CD4-positive, alpha-beta T cell (primary cell): ENCODE measurements at regions not wholly inside any gene's neighbourhood (a gene's known extent, or its start where the extent isn't known, plus 50 kb on each side); places are given as distances from the start of the nearest gene placed in this dataset.

Experiments
- ATAC-seq: fragments of 200-7000 bp; cut with Tn5 transposase; one replicate; pipeline ENCODE4 v1.10.0; 2022; ENCODE audit warnings: mild to moderate bottlenecking; ENCODE audit not compliant: poor library complexity
- CTCF ChIA-PET: fragments of 350-600 bp; sonication (Branson Sonifier 250); formaldehyde crosslinking; loops from one replicate; lab custom pipeline; 2021; ENCODE audit warnings: antibody characterized with exemption, inconsistent platforms; lab: Charles Lee
- POLR2A ChIA-PET: fragments of 350-600 bp; sonication (Branson Sonifier 250); formaldehyde crosslinking; loops from one replicate; lab custom pipeline; 2021; ENCODE audit warnings: antibody characterized with exemption, inconsistent platforms; lab: Charles Lee
- DNase-seq, 14 experiments: peaks; one replicate each; pipeline ENCODE4 v3.0.0-alpha.2; 2013 to 2020; ENCODE audit warnings: mixed read lengths in 2 of 14
- H3K27ac ChIP-seq, 2 donors: one replicate each; pipeline versions ENCODE4 v1.5.1 to v1.7.0; 2013; ENCODE audit warnings: low read length in 2 of 2, low read depth in 1 of 2, mild to moderate bottlenecking in 1 of 2
- H3K27me3 ChIP-seq, 2 experiments: 1 replicate in 1 of 2; 2 replicates in 1 of 2; pipeline versions ENCODE4 v1.6.1 to v1.7.0; 2013; ENCODE audit warnings: low read length in 2 of 2, control low read depth in 1 of 2, mild to moderate bottlenecking in 1 of 2, moderate library complexity in 1 of 2; ENCODE audit not compliant: insufficient read depth in 2 of 2, control insufficient read depth in 1 of 2
- H3K36me3 ChIP-seq: one replicate; pipeline ENCODE4 v1.6.1; 2013; ENCODE audit warnings: low read length, control low read depth; ENCODE audit not compliant: insufficient read depth
- H3K4me1 ChIP-seq: one replicate; pipeline ENCODE4 v1.6.1; 2013; ENCODE audit warnings: low read length, control low read depth; ENCODE audit not compliant: insufficient read depth
- H3K4me3 ChIP-seq: one replicate; pipeline ENCODE4 v1.5.1; 2013; ENCODE audit warnings: mild to moderate bottlenecking, low read length, moderate library complexity
- H3K9me3 ChIP-seq, 2 experiments: 1 replicate in 1 of 2; 2 replicates in 1 of 2; pipeline versions ENCODE4 v1.6.1 to v1.7.0; 2013; ENCODE audit warnings: low read length in 2 of 2, mild to moderate bottlenecking in 2 of 2, control low read depth in 1 of 2, moderate library complexity in 1 of 2; ENCODE audit not compliant: control insufficient read depth in 1 of 2, insufficient read depth in 1 of 2
- H3K27ac Mint-ChIP-seq: one replicate; pipeline ENCODE4 v1.8.0; 2020; ENCODE audit warnings: mixed read lengths
- H3K27me3 Mint-ChIP-seq: one replicate; pipeline ENCODE4 v1.8.0; 2021; ENCODE audit warnings: mixed read lengths
- H3K36me3 Mint-ChIP-seq: one replicate; pipeline ENCODE4 v1.8.0; 2021; ENCODE audit warnings: low read depth, mixed read lengths
- H3K4me1 Mint-ChIP-seq: one replicate; pipeline ENCODE4 v1.8.0; 2021; ENCODE audit warnings: low read depth, mixed read lengths
- H3K4me3 Mint-ChIP-seq: one replicate; pipeline ENCODE4 v1.8.0; 2020; ENCODE audit warnings: mild to moderate bottlenecking, mixed read lengths
- H3K9me3 Mint-ChIP-seq: one replicate; pipeline ENCODE4 v1.8.0; 2020; ENCODE audit warnings: mixed read lengths
- intact Hi-C, 2 experiments: fragments of 100-400 bp; cut with DNase I in 1 of 2; cut with micrococcal nuclease in 1 of 2; formaldehyde crosslinking; loops; one replicate each; pipeline versions ENCODE4 v1.15.1 to v1.9.0; 2023 to 2025; cut with DNase I, micrococcal nuclease
- TF ChIP-seq, protein P1 (sequence below): fragments of 200-600 bp; IDR thresholded peaks from one replicate; pipeline ENCODE4 v1.8.0; 2022; ENCODE audit warnings: antibody characterized with exemption, mild to moderate bottlenecking

DNA sequence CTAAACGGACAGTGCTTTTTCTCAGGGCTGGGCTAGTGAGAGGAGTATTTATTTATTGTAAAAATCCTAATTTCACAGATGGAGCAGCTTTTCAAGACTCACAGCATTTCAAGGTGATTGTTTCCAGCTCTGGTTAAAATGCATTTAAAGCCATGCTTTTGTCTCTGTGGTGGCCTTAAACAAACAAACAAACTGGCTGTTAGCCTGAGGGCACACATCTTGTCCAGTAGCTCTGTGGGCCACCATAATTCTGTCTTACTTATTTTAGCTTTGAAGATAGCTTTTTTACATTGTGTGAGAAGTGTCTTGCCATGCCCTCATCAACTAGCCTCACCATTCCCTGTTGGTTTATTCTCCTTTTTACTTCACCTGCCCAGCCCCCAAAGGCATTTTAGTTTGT lies 218.2 kb downstream of the PSAT1 start:
- H3K4me1 ChIP-seq: no peaks in the 10 kb centered on the region
- H3K9me3 Mint-ChIP-seq: peaks cover 7% of the 10 kb centered on the region
- DNase-seq: no peak
- no peaks in the 10 kb centered on the region for H3K4me1 Mint-ChIP-seq
- no peak overlapping the region for H3K27ac ChIP-seq
- ChIA-PET CTCF (no interaction called here), POLR2A (no interaction called here)
- H3K4me3 Mint-ChIP-seq: no peak overlapping the region
- intact Hi-C loops: no loop called here
- no peaks in the 10 kb centered on the region for H3K27me3 ChIP-seq
- peaks cover 0 to 6% of the 10 kb centered on the region in 2 experiments for H3K9me3 ChIP-seq
- no peaks in the 10 kb centered on the region for H3K36me3 ChIP-seq
- TF ChIP-seq, protein P1, sequence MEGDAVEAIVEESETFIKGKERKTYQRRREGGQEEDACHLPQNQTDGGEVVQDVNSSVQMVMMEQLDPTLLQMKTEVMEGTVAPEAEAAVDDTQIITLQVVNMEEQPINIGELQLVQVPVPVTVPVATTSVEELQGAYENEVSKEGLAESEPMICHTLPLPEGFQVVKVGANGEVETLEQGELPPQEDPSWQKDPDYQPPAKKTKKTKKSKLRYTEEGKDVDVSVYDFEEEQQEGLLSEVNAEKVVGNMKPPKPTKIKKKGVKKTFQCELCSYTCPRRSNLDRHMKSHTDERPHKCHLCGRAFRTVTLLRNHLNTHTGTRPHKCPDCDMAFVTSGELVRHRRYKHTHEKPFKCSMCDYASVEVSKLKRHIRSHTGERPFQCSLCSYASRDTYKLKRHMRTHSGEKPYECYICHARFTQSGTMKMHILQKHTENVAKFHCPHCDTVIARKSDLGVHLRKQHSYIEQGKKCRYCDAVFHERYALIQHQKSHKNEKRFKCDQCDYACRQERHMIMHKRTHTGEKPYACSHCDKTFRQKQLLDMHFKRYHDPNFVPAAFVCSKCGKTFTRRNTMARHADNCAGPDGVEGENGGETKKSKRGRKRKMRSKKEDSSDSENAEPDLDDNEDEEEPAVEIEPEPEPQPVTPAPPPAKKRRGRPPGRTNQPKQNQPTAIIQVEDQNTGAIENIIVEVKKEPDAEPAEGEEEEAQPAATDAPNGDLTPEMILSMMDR: no peak
- H3K4me3 ChIP-seq: no peak overlapping the region
- peaks cover 6% of the 10 kb centered on the region for H3K27me3 Mint-ChIP-seq
- H3K36me3 Mint-ChIP-seq: no peaks in the 10 kb centered on the region
- no peak for ATAC-seq
- no peak overlapping the region for H3K27ac Mint-ChIP-seq

DNA sequence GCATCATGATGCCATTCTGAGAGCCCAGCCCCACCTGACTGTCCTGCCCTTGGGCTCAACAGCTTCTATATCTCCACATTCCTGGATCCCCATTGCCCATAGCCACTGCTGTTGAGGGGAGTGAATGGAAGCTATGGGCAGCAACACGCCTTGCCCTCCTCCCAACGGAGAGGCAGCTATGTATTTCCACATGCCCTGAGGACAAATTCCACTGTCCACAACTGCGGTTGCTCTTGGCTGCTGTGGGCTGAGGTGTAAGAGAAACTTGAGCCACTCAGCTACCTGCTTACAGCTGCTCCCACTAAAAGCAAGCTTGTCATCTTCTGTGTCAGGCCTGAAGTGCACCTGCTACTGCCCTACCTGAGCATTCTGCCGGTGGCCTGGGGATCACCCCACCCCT lies 222.9 kb downstream of the PSAT1 start:
- intact Hi-C loops: no loop called here

DNA sequence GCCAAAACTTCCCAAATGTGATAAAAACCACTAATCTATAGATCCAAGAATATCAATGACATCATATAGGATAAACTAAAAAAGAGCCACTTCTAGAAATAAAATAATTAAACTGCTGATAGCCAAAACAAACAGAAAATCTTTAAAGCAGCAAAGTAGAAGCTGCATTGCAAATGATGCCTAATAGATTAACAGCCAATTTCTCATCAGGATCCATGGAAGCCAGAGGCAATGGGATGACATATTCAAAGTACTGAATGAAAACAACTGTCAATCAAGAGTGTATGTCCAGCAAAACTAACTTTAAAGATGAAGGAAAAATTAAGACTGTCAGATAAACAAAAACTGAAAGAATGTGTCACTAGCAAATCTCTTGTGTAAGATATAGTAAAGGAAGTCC lies 224.8 kb downstream of the PSAT1 start:
- Histone ChIP-seq H3K9me3 (peaks cover 10 to 14% of the 10 kb centered on the region in 2 experiments), H3K36me3 (no peaks in the 10 kb centered on the region), H3K4me3 (no peak overlapping the region), H3K4me1 (no peaks in the 10 kb centered on the region), H3K27me3 (no peaks in the 10 kb centered on the region), H3K27ac (no peak overlapping the region)
- intact Hi-C loops: no loop called here
- Mint-ChIP-seq H3K4me1 (no peaks in the 10 kb centered on the region), H3K27me3 (no peaks in the 10 kb centered on the region), H3K9me3 (peaks cover 17% of the 10 kb centered on the region), H3K4me3 (no peak overlapping the region), H3K27ac (no peak overlapping the region), H3K36me3 (no peaks in the 10 kb centered on the region)
- ChIA-PET POLR2A (no interaction called here), CTCF (no interaction called here)
- TF ChIP-seq, protein P1: no peak
- ATAC-seq: no peak
- DNase-seq: no peak

More for the DNA sequence above, 222.9 kb downstream of the PSAT1 start:
- ChIA-PET CTCF (no interaction called here), POLR2A (no interaction called here)
- Histone ChIP-seq H3K27ac (no peak overlapping the region), H3K36me3 (no peaks in the 10 kb centered on the region), H3K9me3 (peaks cover 10 to 14% of the 10 kb centered on the region in 2 experiments), H3K4me3 (no peak overlapping the region), H3K27me3 (no peaks in the 10 kb centered on the region), H3K4me1 (no peaks in the 10 kb centered on the region)
- peaks cover 6% of the 10 kb centered on the region for H3K27me3 Mint-ChIP-seq
- H3K9me3 Mint-ChIP-seq: peaks cover 20% of the 10 kb centered on the region
- peak in 1 of 14 experiments; percentile 3 for DNase-seq
- TF ChIP-seq, protein P1: no peak
- H3K4me1 Mint-ChIP-seq: no peaks in the 10 kb centered on the region
- no peak overlapping the region for H3K4me3 Mint-ChIP-seq
- no peaks in the 10 kb centered on the region for H3K36me3 Mint-ChIP-seq
- ATAC-seq: no peak
- no peak overlapping the region for H3K27ac Mint-ChIP-seq
